ENCODE measurements at regions not wholly inside any gene's neighbourhood (a gene's known extent, or its start where the extent isn't known, plus 50 kb on each side); places are given as distances from the start of the nearest gene placed in this dataset.

- no peak for TF ChIP-seq ZBTB40 (IDR thresholded peaks at IDR 0.05; ENCODE audit: borderline replicate concordance)
- no peak for TF ChIP-seq CHD1 (IDR thresholded peaks at IDR 0.05; ENCODE audit: low read depth, low read length)
- TF ChIP-seq EP300 (IDR thresholded peaks at IDR 0.05; ENCODE audit: borderline replicate concordance in 1 of 2, control insufficient read depth in 1 of 2, low read depth in 2 of 2, low read length in 2 of 2) = no peak
- no peak for TF ChIP-seq SMAD1 (IDR thresholded peaks at IDR 0.05; ENCODE audit: low read depth, partially characterized antibody)
- no peak for TF ChIP-seq MYB (IDR thresholded peaks at IDR 0.05; ENCODE audit: borderline replicate concordance, low read depth, low read length)
- TF ChIP-seq POLR2A (IDR thresholded peaks at IDR 0.05; ENCODE audit: low read depth, low read length) = no peak
- TF ChIP-seq CTCF (IDR thresholded peaks at IDR 0.05 in 2 of 3, conservative IDR thresholded peaks at IDR 0.05 in 1 of 3; ENCODE audit: control insufficient read depth in 2 of 3, extremely low read depth in 1 of 3, insufficient read depth in 1 of 3, low read depth in 3 of 3, low read length in 3 of 3) = no peak
- TF ChIP-seq PKNOX1 (IDR thresholded peaks at IDR 0.05) = no peak
- no peak for TF ChIP-seq CREM (IDR thresholded peaks at IDR 0.05; ENCODE audit: low read depth)
These were observed 922.6 kb upstream of the SLIT2 start for GRCh38 chr4:19329077-19329476.

Measured in GM12878 (cell line).